ENCODE measurements at regions not wholly inside any gene's neighbourhood (a gene's known extent, or its start where the extent isn't known, plus 50 kb on each side); places are given as distances from the start of the nearest gene placed in this dataset.

- TF ChIP-seq CTCF (IDR thresholded peaks at IDR 0.05; ENCODE audit: poor library complexity, severe bottlenecking) (no peak), MXI1 (conservative IDR thresholded peaks at IDR 0.05; ENCODE audit: poor library complexity, severe bottlenecking) (no peak), EP300 (conservative IDR thresholded peaks at IDR 0.05; ENCODE audit: poor library complexity, severe bottlenecking) (no peak), EZH2 (IDR thresholded peaks at IDR 0.05; ENCODE audit: borderline replicate concordance, insufficient read depth, low read length, poor library complexity, severe bottlenecking) (no peak), REST (IDR thresholded peaks at IDR 0.05; ENCODE audit: borderline replicate concordance) (no peak), RAD21 (conservative IDR thresholded peaks at IDR 0.05) (no peak), POLR2AphosphoS5 (IDR thresholded peaks at IDR 0.05) (no peak)
Observed at GRCh38 chr18:34126121-34126520, 98.6 kb downstream of the NOL4 start.

Data from neural cell (in vitro differentiated cells).